HepG2 (cell line): ENCODE measurements at regions not wholly inside any gene's neighbourhood (a gene's known extent, or its start where the extent isn't known, plus 50 kb on each side); places are given as distances from the start of the nearest gene placed in this dataset.

Experiments used
- ATAC-seq: fragments of 200-7000 bp; cut with Tn5 transposase; 3 replicates; pipeline ENCODE4 v1.9.1; 2020; ENCODE audit warnings: mild to moderate bottlenecking, moderate library complexity
- BruUV-seq: library from RNA; stranded (reverse); fragments of 400-500 nt; replicated peaks from 2 replicates; lab custom pipeline; 2021; lab: Mats Ljungman, UMichigan
- CTCF ChIA-PET: fragments of 300-600 bp; formaldehyde crosslinking; extraction: SDS; loops from one replicate; lab custom pipeline; 2021; ENCODE audit warnings: low total read pairs, inconsistent platforms, low intra/inter-chr PET ratio; lab: Yijun Ruan, JAX
- POLR2A ChIA-PET: fragments of 350-600 bp; sonication (Branson Sonifier 250); formaldehyde crosslinking; loops from one replicate; lab custom pipeline; 2020; ENCODE audit warnings: antibody characterized with exemption, inconsistent platforms; lab: Yijun Ruan, JAX
- DNase-seq: peaks from one replicate; pipeline ENCODE4 v3.0.0-alpha.2; 2015; ENCODE audit warnings: low spot score
- FAIRE-seq: peaks from 3 replicates; lab custom pipeline; 2011; peaks lifted over from hg19 to GRCh38; lab: Jason Lieb, UNC
- H2AFZ ChIP-seq: one replicate; pipeline ENCODE4 v1.6.1; 2011; ENCODE audit warnings: low read length, inconsistent platforms
- H3K27ac ChIP-seq: fragments of 300-600 bp; 3 replicates; pipeline ENCODE4 v1.8.0; 2011; ENCODE audit warnings: mixed run types, mild to moderate bottlenecking, mixed read lengths, low read length, inconsistent platforms; ENCODE audit not compliant: insufficient read depth; ENCODE audit errors: extremely low read length
- H3K27me3 ChIP-seq, 2 experiments: fragments of 200-600 bp in 1 of 2; 2 replicates in 1 of 2; 3 replicates in 1 of 2; pipeline versions ENCODE4 v1.6.0 to v1.8.0; 2011; ENCODE audit warnings: low read length in 2 of 2, mild to moderate bottlenecking in 2 of 2, moderate library complexity in 2 of 2, inconsistent platforms in 1 of 2; ENCODE audit not compliant: insufficient read depth in 2 of 2, control insufficient read depth in 1 of 2
- H3K36me3 ChIP-seq, 2 experiments: fragments of 200-600 bp in 1 of 2; replicated peaks in 1 of 2; 2 replicates in 1 of 2; 3 replicates in 1 of 2; pipeline versions ENCODE4 v1.5.1 to v1.8.0; 2011; ENCODE audit warnings: low read length in 2 of 2, inconsistent platforms in 1 of 2; ENCODE audit not compliant: insufficient read depth in 2 of 2, control insufficient read depth in 1 of 2
- H3K4me1 ChIP-seq: 2 replicates; pipeline ENCODE4 v1.5.1; 2012; ENCODE audit warnings: low read length, inconsistent platforms; ENCODE audit not compliant: insufficient read depth
- H3K4me2 ChIP-seq: 2 replicates; pipeline ENCODE4 v1.6.0; 2011; ENCODE audit warnings: low read depth, low read length, inconsistent platforms
- H3K4me3 ChIP-seq, 3 experiments: fragments of 200-600 bp in 1 of 3; sonication (generic), shearing (Covaris generic) in 1 of 3; replicated peaks in 1 of 3; 2 replicates each; pipeline ENCODE4 v1.5.1; 2011 to 2016; ENCODE audit warnings: low read length in 3 of 3, inconsistent platforms in 2 of 3, low read depth in 2 of 3, mild to moderate bottlenecking in 2 of 3, control low read depth in 1 of 3, mixed read lengths in 1 of 3; ENCODE audit not compliant: insufficient read depth in 1 of 3
- H3K79me2 ChIP-seq: one replicate; pipeline ENCODE4 v1.6.1; 2011; ENCODE audit warnings: low read length, inconsistent platforms; ENCODE audit not compliant: insufficient read depth
- H3K9ac ChIP-seq: 2 replicates; pipeline ENCODE4 v1.6.0; 2011; ENCODE audit warnings: mild to moderate bottlenecking, low read depth, low read length, inconsistent platforms; ENCODE audit not compliant: insufficient read depth
- H3K9me3 ChIP-seq: 2 replicates; pipeline ENCODE4 v1.5.1; 2012; ENCODE audit warnings: mild to moderate bottlenecking, low read length
- H4K20me1 ChIP-seq: 2 replicates; pipeline ENCODE4 v1.6.0; 2011; ENCODE audit warnings: inconsistent platforms, mild to moderate bottlenecking, low read length, moderate library complexity; ENCODE audit not compliant: insufficient read depth
- CBX1 ChIP-seq: IDR thresholded peaks from one replicate; pipeline ENCODE4 v1.6.1; 2016; ENCODE audit warnings: antibody characterized with exemption, low read depth
- FOXC1 ChIP-seq: sonication (generic); formaldehyde crosslinking; IDR thresholded peaks from 2 replicates; pipeline ENCODE4 v1.8.0; 2022; ENCODE audit warnings: mild to moderate bottlenecking, missing genetic modification reagents, borderline replicate concordance
- MAFK ChIP-seq, 2 experiments: IDR thresholded peaks in 1 of 2; conservative IDR thresholded peaks in 1 of 2; 2 replicates each; pipeline ENCODE4 v1.6.1; 2011; ENCODE audit warnings: improper control_type of control experiment in 2 of 2, low read length in 2 of 2
- MIER3 ChIP-seq: IDR thresholded peaks from 2 replicates; pipeline ENCODE4 v1.6.1; 2016; ENCODE audit warnings: missing compliant biosample characterization, borderline replicate concordance
- PLRG1 ChIP-seq: fragments of 450-650 bp; conservative IDR thresholded peaks from 2 replicates; pipeline ENCODE4 v1.6.1; 2016
- ZBTB33 ChIP-seq: sonication (generic); formaldehyde crosslinking; IDR thresholded peaks from 2 replicates; pipeline ENCODE4 v1.4.0; 2020; ENCODE audit warnings: missing genetic modification reagents
- ZNF343 ChIP-seq: sonication (generic); formaldehyde crosslinking; IDR thresholded peaks from 2 replicates; pipeline ENCODE4 v1.4.0; 2020; ENCODE audit warnings: mild to moderate bottlenecking, missing genetic modification reagents
- ZNF777 ChIP-seq: sonication (generic); formaldehyde crosslinking; IDR thresholded peaks from 2 replicates; pipeline ENCODE4 v1.4.0; 2020; ENCODE audit warnings: missing genetic modification reagents
- WGBS: methylation state at CpG from one replicate; pipeline ENCODE4 v1.1.6; 2017; ENCODE audit warnings: low lambda C conversion rate; 5-methylcytosine and 5-hydroxymethylcytosine counted together
- in situ Hi-C: cut with HindIII; loops from 2 replicates; pipeline ENCODE4 v1.10.0; 2017; ENCODE audit warnings: low pct_unique_long_range_greater_than_20kb; ENCODE audit not compliant: extremely low pct_ligation_motif_present
- intact Hi-C: fragments of 100-400 bp; cut with micrococcal nuclease; formaldehyde crosslinking; loops from one replicate; pipeline ENCODE4 v1.10.0; 2022; ENCODE audit not compliant: unreplicated experiment

DNA sequence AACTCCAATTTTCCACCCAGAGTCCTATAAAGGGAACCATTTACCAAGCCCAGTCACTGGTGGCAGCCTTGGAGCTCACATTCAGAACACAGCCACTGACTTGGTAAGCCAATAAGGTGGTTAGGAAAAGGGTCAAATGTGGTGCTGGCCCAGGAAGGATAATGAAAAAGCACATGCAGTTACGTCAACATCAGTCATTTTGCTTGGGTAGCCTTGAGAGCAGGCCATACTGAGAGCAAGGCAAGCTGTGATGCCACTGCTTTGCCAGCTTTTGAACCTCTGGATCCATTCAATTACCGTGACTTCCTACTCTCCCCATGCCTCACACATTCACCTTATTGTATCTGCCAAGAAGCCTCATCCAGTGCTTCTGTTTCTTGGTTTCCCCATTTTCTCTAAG lies 253.6 kb downstream of the OPA1 start (continued):
- no peak for TF ChIP-seq PLRG1
- TF ChIP-seq ZBTB33: no peak
- no peak for TF ChIP-seq ZNF343 (CRISPR knock-in tag)
- no peak for TF ChIP-seq CBX1

GRCh38 chr3:193847402-193847801 lies 254.4 kb downstream of the OPA1 start:
- no peak overlapping the region for H2AFZ ChIP-seq
- TF ChIP-seq ZNF777 (CRISPR knock-in tag) (no peak), FOXC1 (CRISPR knock-in tag) (no peak)
- TF ChIP-seq, all 625 proteins: peak for 0
- BruUV-seq: no TSS peak
- 80% methylated on average over 6 of the region's 6 CpGs for WGBS
- POLR2A ChIA-PET: no interaction called here
- Histone ChIP-seq H3K79me2 (no peaks in the 10 kb centered on the region), H3K9ac (no peak overlapping the region), H3K4me1 (peaks cover 55% of the 10 kb centered on the region), H3K4me3 (no peak overlapping the region), H3K27ac (no peak overlapping the region), H3K9me3 (no peaks in the 10 kb centered on the region), H3K36me3 (no peaks in the 10 kb centered on the region), H3K4me2 (no peak overlapping the region), H3K27me3 (peaks cover 0 to 19% of the 10 kb centered on the region in 2 experiments; a peak in 1 of 5 replicates), H4K20me1 (no peaks in the 10 kb centered on the region)
- no peak for ATAC-seq
- CTCF ChIA-PET: no interaction called here
- in situ Hi-C loops: no loop called here
- DNase-seq: no peak
- intact Hi-C loops: no loop called here
- no peak for FAIRE-seq

DNA sequence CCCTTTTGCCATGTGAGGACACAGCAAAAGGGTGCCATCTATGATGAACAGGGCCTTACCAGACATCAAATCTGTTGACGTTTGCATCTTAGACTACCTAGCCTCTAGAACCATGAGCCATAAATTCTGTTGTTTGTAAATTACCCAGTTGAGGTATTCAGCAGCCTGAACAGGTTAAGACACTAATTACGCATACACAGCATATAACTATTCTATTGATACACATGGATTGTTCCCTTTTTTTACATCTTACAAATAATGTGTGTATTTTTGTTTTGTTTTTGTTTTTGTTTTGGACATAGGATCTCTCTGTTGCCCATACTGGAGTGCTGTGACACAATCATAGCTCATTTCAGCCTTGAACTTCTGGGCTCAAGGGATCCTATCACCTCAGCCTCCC lies 255.5 kb downstream of the OPA1 start:
- CTCF ChIA-PET: no interaction called here

More for the DNA sequence above, 255.5 kb downstream of the OPA1 start:
- H3K27me3 ChIP-seq: peaks cover 0 to 27% of the 10 kb centered on the region in 2 experiments; a peak in 3 of 5 replicates
- H3K9me3 ChIP-seq: no peaks in the 10 kb centered on the region
- TF ChIP-seq MIER3 (CRISPR knock-in tag) (no peak), MAFK (conservative IDR thresholded peaks at IDR 0.05 in 1 of 2, IDR thresholded peaks at IDR 0.05 in 1 of 2; ENCODE audit: low read length in 2 of 2) (peak; percentile 14 to 36; a peak in 1 of 4 replicates)
- DNase-seq (no peak), ATAC-seq (no peak), FAIRE-seq (no peak)
- no peaks in the 10 kb centered on the region for H3K36me3 ChIP-seq
- no peak overlapping the region for H3K9ac ChIP-seq
- no peaks in the 10 kb centered on the region for H3K79me2 ChIP-seq
- 89% methylated on average over 2 of the region's 2 CpGs for WGBS
- in situ Hi-C loops (no loop called here), intact Hi-C loops (no loop called here)
- no peak overlapping the region for H3K27ac ChIP-seq
- no TSS peak for BruUV-seq
- no peak overlapping the region for H3K4me2 ChIP-seq
- POLR2A ChIA-PET: no interaction called here
- no peaks in the 10 kb centered on the region for H4K20me1 ChIP-seq
- no peak overlapping the region for H2AFZ ChIP-seq
- no peak overlapping the region for H3K4me3 ChIP-seq
- H3K4me1 ChIP-seq: peaks cover 46% of the 10 kb centered on the region
